Testis (tissue), 2 donors: ENCODE measurements at regions not wholly inside any gene's neighbourhood (a gene's known extent, or its start where the extent isn't known, plus 50 kb on each side); places are given as distances from the start of the nearest gene placed in this dataset.

ENCODE experiments used
- CTCF ChIP-seq, 3 experiments: fragments of 450-650 bp in 2 of 3; fragments of 200-600 bp in 1 of 3; sonication (generic) in 1 of 3; IDR thresholded peaks; one replicate each; pipeline ENCODE4 v1.5.1; 2016 to 2019; ENCODE audit warnings: antibody characterized with exemption in 3 of 3, mild to moderate bottlenecking in 2 of 3, moderate library complexity in 1 of 3
- POLR2A ChIP-seq: fragments of 450-650 bp; IDR thresholded peaks from one replicate; pipeline ENCODE4 v1.6.1; 2017; ENCODE audit warnings: antibody characterized with exemption, mild to moderate bottlenecking, moderate library complexity

- no peak for TF ChIP-seq CTCF (IDR thresholded peaks at IDR 0.05)
- no peak for TF ChIP-seq POLR2A
Observed at GRCh38 chr22:26748845-26749244, 91.5 kb downstream of the MIAT start.
